ENCODE measurements at regions not wholly inside any gene's neighbourhood (a gene's known extent, or its start where the extent isn't known, plus 50 kb on each side); places are given as distances from the start of the nearest gene placed in this dataset.

DNA sequence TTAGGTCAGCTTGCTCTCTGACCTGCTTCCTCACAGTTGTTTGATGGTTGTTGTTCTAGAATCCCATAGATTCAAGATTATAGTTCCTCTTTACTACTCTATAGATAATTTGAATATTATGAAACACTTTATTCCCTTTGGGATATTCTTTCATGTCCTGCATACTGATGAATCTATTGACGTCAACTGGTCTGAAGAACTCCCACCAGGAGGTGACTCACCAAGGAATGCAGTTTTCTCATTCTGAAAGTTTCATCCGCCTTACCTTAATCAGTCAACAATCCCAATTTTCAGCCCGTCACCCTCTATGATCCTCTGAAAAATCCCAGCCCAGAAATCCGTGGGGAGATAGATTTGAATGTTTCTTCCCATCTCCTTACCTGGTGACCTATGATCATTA lies 834.1 kb upstream of the PRMT6 start:
- no peaks in the 10 kb centered on the region for H3K27me3 ChIP-seq (ENCODE audit: insufficient read depth, poor library complexity, severe bottlenecking)
- DNase-seq (ENCODE audit: low read depth in 1 of 2, low spot score in 1 of 2) = no peak
- TF ChIP-seq, protein P1, sequence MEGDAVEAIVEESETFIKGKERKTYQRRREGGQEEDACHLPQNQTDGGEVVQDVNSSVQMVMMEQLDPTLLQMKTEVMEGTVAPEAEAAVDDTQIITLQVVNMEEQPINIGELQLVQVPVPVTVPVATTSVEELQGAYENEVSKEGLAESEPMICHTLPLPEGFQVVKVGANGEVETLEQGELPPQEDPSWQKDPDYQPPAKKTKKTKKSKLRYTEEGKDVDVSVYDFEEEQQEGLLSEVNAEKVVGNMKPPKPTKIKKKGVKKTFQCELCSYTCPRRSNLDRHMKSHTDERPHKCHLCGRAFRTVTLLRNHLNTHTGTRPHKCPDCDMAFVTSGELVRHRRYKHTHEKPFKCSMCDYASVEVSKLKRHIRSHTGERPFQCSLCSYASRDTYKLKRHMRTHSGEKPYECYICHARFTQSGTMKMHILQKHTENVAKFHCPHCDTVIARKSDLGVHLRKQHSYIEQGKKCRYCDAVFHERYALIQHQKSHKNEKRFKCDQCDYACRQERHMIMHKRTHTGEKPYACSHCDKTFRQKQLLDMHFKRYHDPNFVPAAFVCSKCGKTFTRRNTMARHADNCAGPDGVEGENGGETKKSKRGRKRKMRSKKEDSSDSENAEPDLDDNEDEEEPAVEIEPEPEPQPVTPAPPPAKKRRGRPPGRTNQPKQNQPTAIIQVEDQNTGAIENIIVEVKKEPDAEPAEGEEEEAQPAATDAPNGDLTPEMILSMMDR (IDR thresholded peaks at IDR 0.05; ENCODE audit: insufficient read depth, low read length) = no peak
- TF ChIP-seq, protein P2, sequence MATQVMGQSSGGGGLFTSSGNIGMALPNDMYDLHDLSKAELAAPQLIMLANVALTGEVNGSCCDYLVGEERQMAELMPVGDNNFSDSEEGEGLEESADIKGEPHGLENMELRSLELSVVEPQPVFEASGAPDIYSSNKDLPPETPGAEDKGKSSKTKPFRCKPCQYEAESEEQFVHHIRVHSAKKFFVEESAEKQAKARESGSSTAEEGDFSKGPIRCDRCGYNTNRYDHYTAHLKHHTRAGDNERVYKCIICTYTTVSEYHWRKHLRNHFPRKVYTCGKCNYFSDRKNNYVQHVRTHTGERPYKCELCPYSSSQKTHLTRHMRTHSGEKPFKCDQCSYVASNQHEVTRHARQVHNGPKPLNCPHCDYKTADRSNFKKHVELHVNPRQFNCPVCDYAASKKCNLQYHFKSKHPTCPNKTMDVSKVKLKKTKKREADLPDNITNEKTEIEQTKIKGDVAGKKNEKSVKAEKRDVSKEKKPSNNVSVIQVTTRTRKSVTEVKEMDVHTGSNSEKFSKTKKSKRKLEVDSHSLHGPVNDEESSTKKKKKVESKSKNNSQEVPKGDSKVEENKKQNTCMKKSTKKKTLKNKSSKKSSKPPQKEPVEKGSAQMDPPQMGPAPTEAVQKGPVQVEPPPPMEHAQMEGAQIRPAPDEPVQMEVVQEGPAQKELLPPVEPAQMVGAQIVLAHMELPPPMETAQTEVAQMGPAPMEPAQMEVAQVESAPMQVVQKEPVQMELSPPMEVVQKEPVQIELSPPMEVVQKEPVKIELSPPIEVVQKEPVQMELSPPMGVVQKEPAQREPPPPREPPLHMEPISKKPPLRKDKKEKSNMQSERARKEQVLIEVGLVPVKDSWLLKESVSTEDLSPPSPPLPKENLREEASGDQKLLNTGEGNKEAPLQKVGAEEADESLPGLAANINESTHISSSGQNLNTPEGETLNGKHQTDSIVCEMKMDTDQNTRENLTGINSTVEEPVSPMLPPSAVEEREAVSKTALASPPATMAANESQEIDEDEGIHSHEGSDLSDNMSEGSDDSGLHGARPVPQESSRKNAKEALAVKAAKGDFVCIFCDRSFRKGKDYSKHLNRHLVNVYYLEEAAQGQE (IDR thresholded peaks at IDR 0.05; ENCODE audit: insufficient replicate concordance, low read depth) = no peak
- TF ChIP-seq POLR2AphosphoS5 (IDR thresholded peaks at IDR 0.05; ENCODE audit: low read depth) = no peak
- TF ChIP-seq SPI1 (IDR thresholded peaks at IDR 0.05; ENCODE audit: borderline replicate concordance, low read depth) = no peak
- no peak for TF ChIP-seq GABPA (IDR thresholded peaks at IDR 0.05; ENCODE audit: low read depth)
- no peak overlapping the region for H3K4me3 ChIP-seq (replicated peaks; ENCODE audit: insufficient read depth, low read length)
- H3K27ac ChIP-seq (replicated peaks) = no peak overlapping the region

DNA sequence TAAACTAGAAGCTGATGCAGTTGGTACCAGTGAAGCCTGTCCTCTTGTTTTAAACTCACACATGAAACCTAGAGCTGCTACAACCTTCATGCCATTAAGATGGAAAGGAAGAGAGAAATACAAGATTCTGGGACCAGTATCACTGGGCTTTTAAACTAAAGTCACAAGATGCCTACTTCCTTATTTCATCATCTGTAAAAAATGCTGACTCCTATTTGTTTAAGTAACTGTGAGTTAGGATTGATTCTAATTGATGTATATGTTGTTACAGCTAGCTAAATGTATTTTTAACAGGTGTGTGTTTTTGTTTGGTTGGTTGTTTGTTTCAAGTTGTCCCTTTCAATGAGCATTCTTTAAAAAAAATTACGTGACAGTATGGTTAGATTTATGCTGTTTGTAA lies 833.3 kb upstream of the PRMT6 start:
- Histone ChIP-seq H3K4me3 (replicated peaks; ENCODE audit: insufficient read depth, low read length) (no peak overlapping the region), H3K27me3 (ENCODE audit: insufficient read depth, poor library complexity, severe bottlenecking) (no peaks in the 10 kb centered on the region), H3K27ac (replicated peaks) (no peak overlapping the region)
- TF ChIP-seq SPI1 (IDR thresholded peaks at IDR 0.05; ENCODE audit: borderline replicate concordance, low read depth) = no peak
- TF ChIP-seq, protein P2 (IDR thresholded peaks at IDR 0.05; ENCODE audit: insufficient replicate concordance, low read depth) = no peak
- TF ChIP-seq GABPA (IDR thresholded peaks at IDR 0.05; ENCODE audit: low read depth) = no peak
- TF ChIP-seq POLR2AphosphoS5 (IDR thresholded peaks at IDR 0.05; ENCODE audit: low read depth) = no peak
- TF ChIP-seq, protein P1 (IDR thresholded peaks at IDR 0.05; ENCODE audit: insufficient read depth, low read length) = no peak
- DNase-seq (ENCODE audit: low read depth in 1 of 2, low spot score in 1 of 2) = no peak

DNA sequence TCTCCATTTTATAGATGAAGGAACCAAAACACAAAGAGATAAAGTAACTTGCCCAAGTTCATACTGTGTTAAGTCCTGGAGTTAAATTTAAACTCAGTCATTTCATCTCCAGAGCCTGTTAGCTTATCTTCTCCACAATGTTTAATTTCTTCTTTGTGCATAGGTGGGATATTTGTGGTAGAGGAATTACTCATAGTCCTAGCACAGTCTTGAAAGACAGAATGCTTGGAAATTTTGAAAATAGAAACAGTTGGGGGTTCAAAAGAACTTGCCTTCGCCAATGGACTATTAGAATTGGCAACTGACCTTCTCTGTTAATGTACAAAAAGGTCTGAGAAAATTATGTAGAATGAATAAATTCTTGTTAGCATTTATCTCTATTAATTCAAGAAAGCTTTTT lies 832.0 kb upstream of the PRMT6 start:
- Histone ChIP-seq H3K4me3 (replicated peaks; ENCODE audit: insufficient read depth, low read length) (no peak overlapping the region), H3K27ac (replicated peaks) (no peak overlapping the region), H3K27me3 (ENCODE audit: insufficient read depth, poor library complexity, severe bottlenecking) (no peaks in the 10 kb centered on the region)
- TF ChIP-seq POLR2AphosphoS5 (IDR thresholded peaks at IDR 0.05; ENCODE audit: low read depth) (no peak), GABPA (IDR thresholded peaks at IDR 0.05; ENCODE audit: low read depth) (no peak), SPI1 (IDR thresholded peaks at IDR 0.05; ENCODE audit: borderline replicate concordance, low read depth) (no peak)
- TF ChIP-seq, protein P2 (IDR thresholded peaks at IDR 0.05; ENCODE audit: insufficient replicate concordance, low read depth) = no peak
- TF ChIP-seq, protein P1 (IDR thresholded peaks at IDR 0.05; ENCODE audit: insufficient read depth, low read length) = no peak
- no peak for DNase-seq (ENCODE audit: low read depth in 1 of 2, low spot score in 1 of 2)
